T-cell (primary cell): ENCODE measurements at regions not wholly inside any gene's neighbourhood (a gene's known extent, or its start where the extent isn't known, plus 50 kb on each side); places are given as distances from the start of the nearest gene placed in this dataset.

Experiments
- ATAC-seq, 4 experiments: fragments of 200-7000 bp in 3 of 4; fragments of 150-1000 bp in 1 of 4; cut with Tn5 transposase; replicated peaks in 1 of 4; 1 replicate in 3 of 4; 2 replicates in 1 of 4; pipeline ENCODE4 v1.10.0; 2021; ENCODE audit warnings: moderate library complexity in 3 of 4, mild to moderate bottlenecking in 2 of 4, moderate number of reproducible peaks in 1 of 4
- CTCF ChIA-PET, 2 donors: fragments of 300-600 bp; sonication (Branson Sonifier 250); formaldehyde crosslinking; loops; one replicate each; lab custom pipeline; 2022; ENCODE audit warnings: antibody characterized with exemption in 2 of 2; lab: Charles Lee
- POLR2A ChIA-PET, 2 donors: fragments of 300-600 bp; sonication (Branson Sonifier 250); formaldehyde crosslinking; loops; one replicate each; lab custom pipeline; 2022; ENCODE audit warnings: antibody characterized with exemption in 2 of 2; lab: Charles Lee
- DNase-seq, 35 experiments: peaks; one replicate each; pipeline versions ENCODE4 v3.0.0 to v3.0.0-alpha.2; 2013 to 2023
- H3K27ac ChIP-seq: one replicate; pipeline ENCODE4 v1.5.1; 2013; ENCODE audit warnings: low read length
- H3K27me3 ChIP-seq, 2 experiments: replicated peaks in 1 of 2; 1 replicate in 1 of 2; 2 replicates in 1 of 2; pipeline versions ENCODE4 v1.6.1 to v1.7.0; 2013; ENCODE audit warnings: low read length in 1 of 2, mixed read lengths in 1 of 2; ENCODE audit not compliant: control insufficient read depth in 2 of 2, insufficient read depth in 2 of 2; ENCODE audit errors: extremely low read depth in 1 of 2
- H3K36me3 ChIP-seq, 2 donors: 1 replicate in 1 of 2; 2 replicates in 1 of 2; pipeline versions ENCODE4 v1.6.1 to v1.7.0; 2013; ENCODE audit warnings: low read length in 1 of 2; ENCODE audit not compliant: control insufficient read depth in 2 of 2, insufficient read depth in 1 of 2; ENCODE audit errors: extremely low read depth in 1 of 2
- H3K4me1 ChIP-seq, 2 experiments: 1 replicate in 1 of 2; 2 replicates in 1 of 2; pipeline versions ENCODE4 v1.6.1 to v1.7.0; 2013; ENCODE audit warnings: low read length in 2 of 2, mixed read lengths in 1 of 2; ENCODE audit not compliant: insufficient read depth in 2 of 2, control insufficient read depth in 1 of 2; ENCODE audit errors: extremely low read depth in 1 of 2
- H3K4me3 ChIP-seq, 2 donors: 1 replicate in 1 of 2; 2 replicates in 1 of 2; pipeline versions ENCODE4 v1.5.1 to v1.7.0; 2013; ENCODE audit warnings: mild to moderate bottlenecking in 2 of 2, low read length in 1 of 2, moderate library complexity in 1 of 2; ENCODE audit not compliant: control insufficient read depth in 1 of 2; ENCODE audit errors: extremely low read depth in 1 of 2
- H3K9me3 ChIP-seq: 2 replicates; pipeline ENCODE4 v1.7.0; 2013
- H3K27ac Mint-ChIP-seq, 2 donors: one replicate each; pipeline ENCODE4 v1.8.0; 2020 to 2021; ENCODE audit warnings: mild to moderate bottlenecking in 2 of 2, mixed read lengths in 2 of 2
- H3K27me3 Mint-ChIP-seq, 2 donors: one replicate each; pipeline ENCODE4 v1.8.0; 2021 to 2022; ENCODE audit warnings: mixed read lengths in 2 of 2
- H3K36me3 Mint-ChIP-seq: one replicate; pipeline ENCODE4 v1.8.0; 2021; ENCODE audit warnings: mixed read lengths
- H3K4me1 Mint-ChIP-seq, 3 donors: one replicate each; pipeline ENCODE4 v1.8.0; 2020 to 2022; ENCODE audit warnings: mixed read lengths in 3 of 3, mild to moderate bottlenecking in 1 of 3
- H3K4me3 Mint-ChIP-seq, 3 donors: one replicate each; pipeline ENCODE4 v1.8.0; 2020 to 2022; ENCODE audit warnings: mild to moderate bottlenecking in 3 of 3, mixed read lengths in 3 of 3, moderate library complexity in 3 of 3
- H3K9me3 Mint-ChIP-seq, 3 donors: one replicate each; pipeline ENCODE4 v1.8.0; 2020 to 2022; ENCODE audit warnings: mixed read lengths in 3 of 3
- WGBS: methylation state at CpG from one replicate; pipeline ENCODE4 v1.1.5; 2013; ENCODE audit warnings: missing lambda C conversion rate; ENCODE audit not compliant: insufficient coverage; 5-methylcytosine and 5-hydroxymethylcytosine counted together

DNA sequence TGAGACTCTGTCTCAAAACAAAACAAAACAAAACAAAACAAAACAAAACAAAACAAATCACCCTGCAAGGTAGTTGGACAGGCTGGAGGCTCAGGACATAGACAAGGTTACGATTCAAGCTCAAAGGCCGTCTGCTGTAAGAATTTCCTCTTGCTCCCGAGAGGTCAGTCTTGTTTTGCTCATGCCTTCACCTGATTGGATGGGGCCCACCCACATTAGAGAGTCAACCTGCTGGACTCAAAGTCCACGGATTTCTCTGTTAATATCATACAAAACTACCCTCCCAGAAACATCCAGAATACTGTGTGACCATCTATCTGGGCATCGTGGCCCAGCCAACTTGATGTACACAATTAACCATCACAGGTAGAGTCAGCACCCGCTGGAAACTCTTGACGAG lies 330.0 kb upstream of the EEF2KMT start:
- no peaks in the 10 kb centered on the region for H3K4me1 Mint-ChIP-seq
- peaks cover 0 to 3% of the 10 kb centered on the region in 2 experiments for H3K27me3 ChIP-seq
- no peaks in the 10 kb centered on the region for H3K4me1 ChIP-seq
- no peak overlapping the region for H3K27ac Mint-ChIP-seq
- 75% methylated on average over 5 of the region's 7 CpGs for WGBS
- H3K27me3 Mint-ChIP-seq, result peaks cover 7 to 10% of the 10 kb centered on the region in 2 donors
- CTCF ChIA-PET, result no interaction called here
- no peaks in the 10 kb centered on the region for H3K36me3 ChIP-seq
- no peak for ATAC-seq
- no peaks in the 10 kb centered on the region for H3K36me3 Mint-ChIP-seq
- POLR2A ChIA-PET, result no interaction called here
- H3K4me3 Mint-ChIP-seq, result no peak overlapping the region
- H3K9me3 Mint-ChIP-seq, result no peaks in the 10 kb centered on the region
- H3K9me3 ChIP-seq, result no peaks in the 10 kb centered on the region
- no peak overlapping the region for H3K27ac ChIP-seq
- DNase-seq, result no peak
- H3K4me3 ChIP-seq, result no peak overlapping the region

DNA sequence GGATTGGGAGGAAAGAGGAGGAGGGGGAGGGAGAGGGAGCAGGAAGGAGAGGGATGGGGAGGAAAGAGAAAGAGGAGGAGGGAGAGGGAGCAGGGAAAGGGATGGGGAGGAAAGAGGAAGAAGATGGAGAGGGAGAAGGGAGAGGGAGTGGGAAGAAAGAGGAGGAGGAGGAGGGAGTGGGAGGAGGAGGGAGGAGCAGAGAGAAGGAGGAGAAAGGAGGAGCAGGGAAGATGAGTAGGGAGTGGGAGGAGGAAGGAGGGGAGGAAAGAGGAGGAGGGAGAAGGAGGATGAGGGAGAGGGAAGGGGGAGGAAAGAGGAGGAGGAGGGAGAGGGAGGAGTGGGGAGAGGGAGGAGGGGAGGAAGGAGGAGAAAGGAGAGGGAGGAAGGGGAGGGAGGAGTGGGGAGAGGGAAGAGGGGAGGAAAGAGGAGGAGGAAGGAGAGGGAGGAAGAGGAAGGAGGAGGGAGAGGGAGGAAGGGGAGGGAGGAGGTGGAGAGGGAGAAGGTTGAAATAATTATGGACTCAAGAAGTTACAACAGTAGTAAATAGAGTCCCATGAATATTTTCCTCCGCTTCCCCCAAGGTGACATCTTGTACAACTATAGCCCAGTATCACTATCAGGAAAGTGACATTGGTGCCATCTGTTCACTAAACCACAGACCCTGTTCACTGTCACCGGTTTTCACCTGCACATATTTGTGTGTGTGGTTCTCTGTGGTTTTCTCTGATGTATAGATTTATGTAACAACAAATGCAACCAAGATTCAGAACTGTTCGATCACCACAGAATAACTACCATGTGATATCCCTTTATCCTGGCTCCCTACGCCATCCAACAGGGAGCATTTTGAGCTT lies 325.3 kb upstream of the EEF2KMT start:
- no peak overlapping the region for H3K27ac ChIP-seq
- H3K4me1 ChIP-seq, result no peaks in the 10 kb centered on the region
- no peak for ATAC-seq
- POLR2A ChIA-PET, result no interaction called here
- H3K36me3 Mint-ChIP-seq, result no peaks in the 10 kb centered on the region
- CTCF ChIA-PET, result no interaction called here
- 88% methylated on average over 1 of the region's 4 CpGs for WGBS
- no peaks in the 10 kb centered on the region for H3K4me1 Mint-ChIP-seq
- DNase-seq, result no peak
- no peaks in the 10 kb centered on the region for H3K9me3 Mint-ChIP-seq
- no peak overlapping the region for H3K4me3 ChIP-seq
- peaks cover 0 to 9% of the 10 kb centered on the region in 2 experiments for H3K27me3 ChIP-seq
- H3K27ac Mint-ChIP-seq, result no peak overlapping the region
- H3K9me3 ChIP-seq, result no peaks in the 10 kb centered on the region
- H3K27me3 Mint-ChIP-seq, result peaks cover 5 to 15% of the 10 kb centered on the region in 2 donors
- H3K4me3 Mint-ChIP-seq, result no peak overlapping the region
- no peaks in the 10 kb centered on the region for H3K36me3 ChIP-seq

DNA sequence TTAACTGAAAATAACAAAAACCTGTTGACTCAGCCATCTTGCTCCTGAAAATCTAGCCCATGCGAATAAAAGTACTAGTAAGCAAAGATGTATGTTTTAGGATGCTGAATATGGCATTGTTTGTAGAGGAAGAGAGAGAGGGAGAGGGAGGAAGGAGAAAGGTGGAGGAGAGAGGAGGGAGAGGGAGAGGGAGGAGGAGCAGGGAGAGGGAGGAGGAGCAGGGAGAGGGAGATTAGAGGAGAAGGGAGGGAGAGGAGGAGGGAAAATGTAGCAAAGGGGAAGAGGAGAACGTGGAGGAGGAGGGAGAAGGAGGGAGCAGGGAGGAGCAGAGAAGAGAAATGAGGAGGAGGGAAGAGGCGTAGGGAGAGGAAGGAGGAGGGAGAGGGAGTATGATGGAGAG lies 324.5 kb upstream of the EEF2KMT start:
- Mint-ChIP-seq H3K4me3 (no peak overlapping the region), H3K4me1 (no peaks in the 10 kb centered on the region), H3K36me3 (no peaks in the 10 kb centered on the region), H3K27me3 (peaks cover 5 to 15% of the 10 kb centered on the region in 2 donors), H3K9me3 (no peaks in the 10 kb centered on the region), H3K27ac (no peak overlapping the region)
- ChIA-PET CTCF (no interaction called here), POLR2A (no interaction called here)
- Histone ChIP-seq H3K4me1 (no peaks in the 10 kb centered on the region), H3K36me3 (no peaks in the 10 kb centered on the region), H3K4me3 (no peak overlapping the region), H3K27me3 (peaks cover 0 to 9% of the 10 kb centered on the region in 2 experiments), H3K27ac (no peak overlapping the region), H3K9me3 (no peaks in the 10 kb centered on the region)
- ATAC-seq (no peak), DNase-seq (no peak)
- WGBS, result 48% methylated on average over 2 of the region's 3 CpGs

DNA sequence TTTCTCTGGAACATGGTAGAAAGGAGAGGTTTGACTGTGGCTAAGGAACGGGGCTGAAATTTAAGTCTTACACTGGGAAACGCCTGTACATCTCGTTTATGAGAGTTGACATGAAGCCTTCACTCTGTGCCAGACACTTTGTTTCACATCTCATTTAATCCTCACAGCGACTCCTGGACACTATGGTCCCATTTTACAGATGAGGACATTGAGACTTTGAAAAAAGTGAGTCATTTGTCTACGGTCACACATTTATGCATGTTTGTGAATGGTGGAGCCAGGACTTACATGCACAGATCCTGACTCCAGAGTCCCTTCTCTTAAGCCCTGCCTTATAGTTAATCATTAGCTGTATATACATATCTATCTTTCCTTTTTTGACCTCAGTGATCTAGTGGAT lies 318.4 kb upstream of the EEF2KMT start:
- no peaks in the 10 kb centered on the region for H3K36me3 ChIP-seq
- no peak overlapping the region for H3K27ac Mint-ChIP-seq

DNA sequence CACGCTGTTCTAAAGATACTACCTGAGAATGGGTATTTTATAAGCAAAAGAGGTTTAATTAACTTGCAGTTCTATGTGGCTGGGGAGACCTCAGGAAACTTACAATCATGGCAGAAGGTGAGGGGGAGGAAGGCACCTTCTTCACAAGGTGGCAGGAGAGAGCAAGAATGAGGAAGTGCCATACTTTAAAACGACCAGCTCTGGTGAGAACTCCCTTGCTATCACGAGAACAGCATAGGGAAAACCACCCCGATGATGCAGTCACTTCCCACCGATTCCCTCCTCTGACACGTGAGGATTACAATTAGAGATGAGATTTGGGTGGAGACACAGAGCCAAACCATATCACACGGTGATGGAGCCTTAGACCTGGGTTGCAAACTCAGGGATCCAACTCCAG lies 317.5 kb upstream of the EEF2KMT start:
- POLR2A ChIA-PET, result no interaction called here
- CTCF ChIA-PET, result no interaction called here
- H3K9me3 Mint-ChIP-seq, result peaks cover 0 to 12% (median 4%) of the 10 kb centered on the region in 3 donors

More for the DNA sequence above, 318.4 kb upstream of the EEF2KMT start:
- H3K4me1 Mint-ChIP-seq, result no peaks in the 10 kb centered on the region
- no peaks in the 10 kb centered on the region for H3K9me3 ChIP-seq
- H3K36me3 Mint-ChIP-seq, result no peaks in the 10 kb centered on the region
- peaks cover 4 to 8% of the 10 kb centered on the region in 2 donors for H3K27me3 Mint-ChIP-seq
- H3K4me3 ChIP-seq, result no peak overlapping the region
- H3K27me3 ChIP-seq, result peaks cover 0 to 5% of the 10 kb centered on the region in 2 experiments
- DNase-seq, result no peak
- ChIA-PET CTCF (no interaction called here), POLR2A (no interaction called here)
- no peaks in the 10 kb centered on the region for H3K4me1 ChIP-seq
- H3K4me3 Mint-ChIP-seq, result no peak overlapping the region
- WGBS, result no CpG with 5 or more reads among the region's 5 CpGs
- peaks cover 0 to 8% (median under 1%) of the 10 kb centered on the region in 3 donors for H3K9me3 Mint-ChIP-seq
- no peak for ATAC-seq
- H3K27ac ChIP-seq, result no peak overlapping the region

DNA sequence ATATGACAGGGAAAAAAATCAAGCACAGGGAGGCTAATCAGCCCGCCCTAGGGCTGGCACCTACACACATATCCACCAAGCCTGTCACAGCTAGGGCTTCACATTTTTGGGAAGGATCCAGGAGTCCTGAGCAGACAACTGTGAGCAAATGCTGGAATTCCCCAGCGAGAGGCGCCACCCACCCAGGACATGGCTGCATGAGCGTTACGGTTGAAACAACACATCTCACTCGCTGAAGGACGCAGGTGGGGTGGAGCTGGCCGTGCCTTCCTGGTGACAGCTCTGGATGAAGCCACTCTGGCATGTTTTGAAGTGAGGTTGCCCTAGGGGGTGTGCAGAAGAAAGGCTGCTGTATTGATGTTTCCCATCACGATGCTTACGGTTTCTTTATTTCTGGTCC lies 315.1 kb upstream of the EEF2KMT start:
- POLR2A ChIA-PET, result no interaction called here
- 38% methylated on average over 10 of the region's 10 CpGs for WGBS
- H3K27me3 ChIP-seq, result no peaks in the 10 kb centered on the region

More for the DNA sequence above, 317.5 kb upstream of the EEF2KMT start:
- Histone ChIP-seq H3K27me3 (peaks cover 0 to 5% of the 10 kb centered on the region in 2 experiments), H3K9me3 (no peaks in the 10 kb centered on the region), H3K36me3 (no peaks in the 10 kb centered on the region), H3K27ac (no peak overlapping the region), H3K4me3 (no peak overlapping the region), H3K4me1 (no peaks in the 10 kb centered on the region)
- Mint-ChIP-seq H3K36me3 (no peaks in the 10 kb centered on the region), H3K27ac (no peak overlapping the region), H3K4me3 (no peak overlapping the region), H3K4me1 (no peaks in the 10 kb centered on the region), H3K27me3 (peaks cover 4 to 8% of the 10 kb centered on the region in 2 donors)
- no peak for DNase-seq
- no peak for ATAC-seq
- no CpG with 5 or more reads among the region's 7 CpGs for WGBS

More for the DNA sequence above, 315.1 kb upstream of the EEF2KMT start:
- Mint-ChIP-seq H3K4me1 (no peaks in the 10 kb centered on the region), H3K27ac (no peak overlapping the region), H3K4me3 (no peak overlapping the region), H3K27me3 (peaks cover 4 to 6% of the 10 kb centered on the region in 2 donors), H3K9me3 (peaks cover 0 to 12% (median 4%) of the 10 kb centered on the region in 3 donors), H3K36me3 (no peaks in the 10 kb centered on the region)
- CTCF ChIA-PET, result no interaction called here
- no peak overlapping the region for H3K4me3 ChIP-seq
- no peaks in the 10 kb centered on the region for H3K36me3 ChIP-seq
- no peaks in the 10 kb centered on the region for H3K9me3 ChIP-seq
- DNase-seq, result no peak
- no peaks in the 10 kb centered on the region for H3K4me1 ChIP-seq
- no peak overlapping the region for H3K27ac ChIP-seq
- ATAC-seq, result no peak
